ENCODE measurements at regions not wholly inside any gene's neighbourhood (a gene's known extent, or its start where the extent isn't known, plus 50 kb on each side); places are given as distances from the start of the nearest gene placed in this dataset.

DNA sequence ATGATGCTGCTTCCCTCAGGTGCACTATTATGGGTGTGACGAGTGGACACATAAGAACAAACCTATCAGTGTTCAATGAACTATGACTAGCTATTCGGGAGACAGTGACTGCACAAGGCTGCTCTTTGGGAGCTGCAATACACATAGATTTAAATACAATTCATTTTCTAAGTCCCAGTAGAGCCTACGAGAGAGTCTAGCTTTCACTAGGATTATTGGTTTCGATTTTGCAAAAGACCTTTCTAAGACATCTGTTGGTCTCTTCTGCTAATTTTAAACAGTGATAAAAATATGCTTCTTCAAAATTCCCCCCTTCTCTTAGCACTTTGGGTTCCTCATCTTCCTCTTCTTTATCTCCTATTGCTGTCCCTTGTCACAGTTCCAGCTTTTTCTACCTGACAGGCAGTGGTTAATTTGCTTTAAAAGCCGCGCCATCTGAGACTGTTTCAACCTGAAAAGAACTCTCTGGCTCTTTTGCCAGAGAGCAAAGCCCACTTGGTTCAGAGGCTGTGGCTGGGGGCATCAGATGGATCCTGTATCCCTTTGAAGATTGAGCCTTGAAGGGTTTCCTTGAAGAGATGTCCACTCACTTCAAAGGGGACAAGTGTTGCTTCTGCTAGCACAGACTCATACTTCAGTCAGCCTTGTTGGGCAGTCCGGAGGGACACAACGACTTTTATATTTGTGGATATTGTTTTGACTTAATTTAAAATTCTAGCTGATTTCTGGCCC is 241.5 kb downstream of the MAN2A1 start:
- Histone ChIP-seq H3K27ac (no peak overlapping the region), H3K9me3 (no peaks in the 10 kb centered on the region), H3K4me3 (no peak overlapping the region), H3K4me2 (peak overlapping the region; percentile 30; the same call in 1 of the 3 replicates), H3K4me1 (no peaks in the 10 kb centered on the region)
- CTCF ChIA-PET: interaction anchor here (1.5 kb wide), 1 partner anchor 11 kb away, joined by 5 read pairs; no protein-coding TSS in a partner anchor
- TF ChIP-seq CBX2 (IDR thresholded peaks at IDR 0.05; ENCODE audit: borderline replicate concordance, low read depth): no peak
- no peak for TF ChIP-seq TP53 (CRISPR knock-in tag; IDR thresholded peaks at IDR 0.05)
- ATAC-seq: no peak
- POLR2A ChIA-PET: no interaction called here
- WGBS (ENCODE audit: missing lambda C conversion rate): 43% methylated on average over 8 of the region's 8 CpGs
- no peak for DNase-seq (ENCODE audit: low read depth in 1 of 2, low spot score in 1 of 2)
- FAIRE-seq: no peak

DNA sequence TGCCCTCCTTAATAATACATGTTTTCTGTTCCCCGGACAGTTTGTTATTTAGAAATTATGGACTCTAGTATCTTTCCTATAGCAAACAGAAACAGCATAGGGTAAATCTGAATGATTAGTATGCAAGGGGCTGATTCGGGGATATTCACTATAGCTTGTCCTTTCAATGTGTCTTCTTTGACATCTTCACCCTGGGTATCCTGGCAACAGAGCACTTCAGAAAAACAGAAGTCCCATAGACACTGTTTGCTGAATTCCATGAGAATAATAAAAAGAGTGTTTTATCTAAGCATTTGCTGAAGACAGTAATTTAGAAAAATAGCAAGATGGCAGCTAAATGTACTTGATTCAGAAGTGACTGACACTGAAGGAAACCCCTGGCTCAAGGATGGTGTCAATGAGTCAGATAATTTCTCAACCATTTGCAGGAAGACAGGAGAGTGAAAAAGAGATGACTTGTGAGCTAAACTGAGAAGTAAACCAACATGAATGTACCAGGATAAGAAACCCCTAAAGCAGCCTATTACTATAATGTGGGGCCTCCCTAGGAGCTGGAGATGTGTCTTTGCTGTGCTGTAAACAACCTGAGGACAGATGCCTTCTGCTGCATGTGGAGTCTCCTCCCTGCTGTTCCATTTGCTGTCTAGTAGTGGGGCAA is 246.2 kb downstream of the MAN2A1 start:
- 34% methylated on average over 2 of the region's 2 CpGs for WGBS (ENCODE audit: missing lambda C conversion rate)
- DNase-seq (ENCODE audit: low read depth in 1 of 2, low spot score in 1 of 2): no peak
- FAIRE-seq: no peak

DNA sequence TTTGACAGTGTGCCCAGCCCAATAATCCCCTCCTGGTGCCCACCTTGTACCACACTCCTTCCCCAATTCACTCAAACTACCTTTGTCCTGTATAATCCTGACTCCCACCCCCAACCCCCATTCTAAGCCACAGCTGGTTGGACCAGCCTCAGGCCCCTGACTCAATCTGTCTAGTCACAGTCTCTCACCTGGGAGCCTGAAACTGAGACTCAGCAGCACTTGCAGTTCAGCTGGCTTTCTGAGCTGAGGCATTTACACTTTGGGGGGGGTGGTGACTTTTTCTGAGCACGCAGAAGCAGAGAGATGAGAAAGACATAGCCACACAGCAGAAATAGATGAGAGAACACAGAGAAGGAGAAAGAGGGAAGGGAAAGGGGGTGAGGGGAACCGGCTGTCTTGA is 247.3 kb downstream of the MAN2A1 start:
- ChIA-PET CTCF (no interaction called here), POLR2A (no interaction called here)
- Histone ChIP-seq H3K9me3 (no peaks in the 10 kb centered on the region), H3K4me1 (no peaks in the 10 kb centered on the region), H3K27ac (no peak overlapping the region), H3K4me2 (no peak overlapping the region), H3K4me3 (no peak overlapping the region)
- no peak for TF ChIP-seq CBX2 (IDR thresholded peaks at IDR 0.05; ENCODE audit: borderline replicate concordance, low read depth)
- TF ChIP-seq HOXB13 (CRISPR knock-in tag; IDR thresholded peaks at IDR 0.05; ENCODE audit: low read depth): no peak
- no peak for TF ChIP-seq SREBF2 (IDR thresholded peaks at IDR 0.05)
- TF ChIP-seq, protein P1, sequence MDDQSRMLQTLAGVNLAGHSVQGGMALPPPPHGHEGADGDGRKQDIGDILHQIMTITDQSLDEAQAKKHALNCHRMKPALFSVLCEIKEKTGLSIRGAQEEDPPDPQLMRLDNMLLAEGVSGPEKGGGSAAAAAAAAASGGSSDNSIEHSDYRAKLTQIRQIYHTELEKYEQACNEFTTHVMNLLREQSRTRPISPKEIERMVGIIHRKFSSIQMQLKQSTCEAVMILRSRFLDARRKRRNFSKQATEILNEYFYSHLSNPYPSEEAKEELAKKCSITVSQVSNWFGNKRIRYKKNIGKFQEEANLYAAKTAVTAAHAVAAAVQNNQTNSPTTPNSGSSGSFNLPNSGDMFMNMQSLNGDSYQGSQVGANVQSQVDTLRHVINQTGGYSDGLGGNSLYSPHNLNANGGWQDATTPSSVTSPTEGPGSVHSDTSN (IDR thresholded peaks at IDR 0.05): no peak
- TF ChIP-seq CBX8 (IDR thresholded peaks at IDR 0.05): no peak
- TF ChIP-seq BHLHE40 (IDR thresholded peaks at IDR 0.05; ENCODE audit: low read depth, low read length): no peak
- TF ChIP-seq, protein P2, sequence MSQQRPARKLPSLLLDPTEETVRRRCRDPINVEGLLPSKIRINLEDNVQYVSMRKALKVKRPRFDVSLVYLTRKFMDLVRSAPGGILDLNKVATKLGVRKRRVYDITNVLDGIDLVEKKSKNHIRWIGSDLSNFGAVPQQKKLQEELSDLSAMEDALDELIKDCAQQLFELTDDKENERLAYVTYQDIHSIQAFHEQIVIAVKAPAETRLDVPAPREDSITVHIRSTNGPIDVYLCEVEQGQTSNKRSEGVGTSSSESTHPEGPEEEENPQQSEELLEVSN (IDR thresholded peaks at IDR 0.05; ENCODE audit: borderline replicate concordance, low read depth): no peak
- no peak for TF ChIP-seq RARB (CRISPR knock-in tag; IDR thresholded peaks at IDR 0.05)
- no peak for TF ChIP-seq EP300 (IDR thresholded peaks at IDR 0.05)
- no peak for TF ChIP-seq MYC (IDR thresholded peaks at IDR 0.05; ENCODE audit: borderline replicate concordance, low read length)
- no peak for TF ChIP-seq ZSCAN20 (CRISPR knock-in tag; IDR thresholded peaks at IDR 0.05)
- 27% methylated on average over 2 of the region's 2 CpGs for WGBS (ENCODE audit: missing lambda C conversion rate)
- FAIRE-seq (no peak), ATAC-seq (no peak), DNase-seq (ENCODE audit: low read depth in 1 of 2, low spot score in 1 of 2) (no peak)

More for the DNA sequence above, 246.2 kb downstream of the MAN2A1 start:
- no peak for ATAC-seq
- POLR2A ChIA-PET: no interaction called here
- H3K4me3 ChIP-seq: no peak overlapping the region
- TF ChIP-seq NPAS2 (CRISPR knock-in tag; IDR thresholded peaks at IDR 0.05; ENCODE audit: borderline replicate concordance): no peak
- no peak for TF ChIP-seq POLR2A (IDR thresholded peaks at IDR 0.05; ENCODE audit: low read length)
- TF ChIP-seq KDM1A (IDR thresholded peaks at IDR 0.05; ENCODE audit: low read depth): no peak
- TF ChIP-seq SREBF2 (IDR thresholded peaks at IDR 0.05): no peak
- no peak for TF ChIP-seq HOXB5 (CRISPR knock-in tag; IDR thresholded peaks at IDR 0.05)
- TF ChIP-seq RCOR1 (IDR thresholded peaks at IDR 0.05; ENCODE audit: low read depth, low read length): no peak
- no peak for TF ChIP-seq EHMT2 (IDR thresholded peaks at IDR 0.05; ENCODE audit: low read depth)
- TF ChIP-seq FOSL2 (IDR thresholded peaks at IDR 0.05): no peak
- TF ChIP-seq FOSL2 (CRISPR knock-in tag; IDR thresholded peaks at IDR 0.05): no peak
- no peak for TF ChIP-seq FOSB (CRISPR knock-in tag; IDR thresholded peaks at IDR 0.05)
- TF ChIP-seq CHD4 (IDR thresholded peaks at IDR 0.05; ENCODE audit: borderline replicate concordance): no peak
- TF ChIP-seq, protein P3, sequence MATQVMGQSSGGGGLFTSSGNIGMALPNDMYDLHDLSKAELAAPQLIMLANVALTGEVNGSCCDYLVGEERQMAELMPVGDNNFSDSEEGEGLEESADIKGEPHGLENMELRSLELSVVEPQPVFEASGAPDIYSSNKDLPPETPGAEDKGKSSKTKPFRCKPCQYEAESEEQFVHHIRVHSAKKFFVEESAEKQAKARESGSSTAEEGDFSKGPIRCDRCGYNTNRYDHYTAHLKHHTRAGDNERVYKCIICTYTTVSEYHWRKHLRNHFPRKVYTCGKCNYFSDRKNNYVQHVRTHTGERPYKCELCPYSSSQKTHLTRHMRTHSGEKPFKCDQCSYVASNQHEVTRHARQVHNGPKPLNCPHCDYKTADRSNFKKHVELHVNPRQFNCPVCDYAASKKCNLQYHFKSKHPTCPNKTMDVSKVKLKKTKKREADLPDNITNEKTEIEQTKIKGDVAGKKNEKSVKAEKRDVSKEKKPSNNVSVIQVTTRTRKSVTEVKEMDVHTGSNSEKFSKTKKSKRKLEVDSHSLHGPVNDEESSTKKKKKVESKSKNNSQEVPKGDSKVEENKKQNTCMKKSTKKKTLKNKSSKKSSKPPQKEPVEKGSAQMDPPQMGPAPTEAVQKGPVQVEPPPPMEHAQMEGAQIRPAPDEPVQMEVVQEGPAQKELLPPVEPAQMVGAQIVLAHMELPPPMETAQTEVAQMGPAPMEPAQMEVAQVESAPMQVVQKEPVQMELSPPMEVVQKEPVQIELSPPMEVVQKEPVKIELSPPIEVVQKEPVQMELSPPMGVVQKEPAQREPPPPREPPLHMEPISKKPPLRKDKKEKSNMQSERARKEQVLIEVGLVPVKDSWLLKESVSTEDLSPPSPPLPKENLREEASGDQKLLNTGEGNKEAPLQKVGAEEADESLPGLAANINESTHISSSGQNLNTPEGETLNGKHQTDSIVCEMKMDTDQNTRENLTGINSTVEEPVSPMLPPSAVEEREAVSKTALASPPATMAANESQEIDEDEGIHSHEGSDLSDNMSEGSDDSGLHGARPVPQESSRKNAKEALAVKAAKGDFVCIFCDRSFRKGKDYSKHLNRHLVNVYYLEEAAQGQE (IDR thresholded peaks at IDR 0.05): no peak
- TF ChIP-seq HDAC2 (IDR thresholded peaks at IDR 0.05): no peak
- no peak for TF ChIP-seq NFE2L2 (conservative IDR thresholded peaks at IDR 0.05; ENCODE audit: low read length)
- no peak for TF ChIP-seq HOXA7 (CRISPR knock-in tag; IDR thresholded peaks at IDR 0.05)
- TF ChIP-seq, protein P4, sequence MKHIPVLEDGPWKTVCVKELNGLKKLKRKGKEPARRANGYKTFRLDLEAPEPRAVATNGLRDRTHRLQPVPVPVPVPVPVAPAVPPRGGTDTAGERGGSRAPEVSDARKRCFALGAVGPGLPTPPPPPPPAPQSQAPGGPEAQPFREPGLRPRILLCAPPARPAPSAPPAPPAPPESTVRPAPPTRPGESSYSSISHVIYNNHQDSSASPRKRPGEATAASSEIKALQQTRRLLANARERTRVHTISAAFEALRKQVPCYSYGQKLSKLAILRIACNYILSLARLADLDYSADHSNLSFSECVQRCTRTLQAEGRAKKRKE (CRISPR knock-in tag; IDR thresholded peaks at IDR 0.05; ENCODE audit: low read depth): no peak
- TF ChIP-seq EP300 (IDR thresholded peaks at IDR 0.05): no peak
- TF ChIP-seq EHF (CRISPR knock-in tag; IDR thresholded peaks at IDR 0.05): no peak
- TF ChIP-seq ZFP36 (IDR thresholded peaks at IDR 0.05; ENCODE audit: borderline replicate concordance, partially characterized antibody): no peak
- TF ChIP-seq, protein P2 (IDR thresholded peaks at IDR 0.05; ENCODE audit: borderline replicate concordance, low read depth): no peak
- no peak overlapping the region for H3K4me2 ChIP-seq
- H3K4me1 ChIP-seq: no peaks in the 10 kb centered on the region
- no peaks in the 10 kb centered on the region for H3K9me3 ChIP-seq
- CTCF ChIA-PET: no interaction called here
- no peak overlapping the region for H3K27ac ChIP-seq
